ENCODE measurements at regions not wholly inside any gene's neighbourhood (a gene's known extent, or its start where the extent isn't known, plus 50 kb on each side); places are given as distances from the start of the nearest gene placed in this dataset.

- TF ChIP-seq CTCF (IDR thresholded peaks at IDR 0.05) = no peak
- no peak for TF ChIP-seq POLR2A (IDR thresholded peaks at IDR 0.05)
These were observed 332.5 kb downstream of the SETD4 start for GRCh38 chr21:35727830-35728229.

Measured in adrenal gland (tissue), 5 donors.